Caco-2 (cell line): ENCODE measurements at regions not wholly inside any gene's neighbourhood (a gene's known extent, or its start where the extent isn't known, plus 50 kb on each side); places are given as distances from the start of the nearest gene placed in this dataset.

Experiments
- BruUV-seq: library from RNA; stranded (reverse); fragments of 400-500 nt; replicated peaks from 2 replicates; lab custom pipeline; 2021; lab: Mats Ljungman, UMichigan
- CTCF ChIA-PET: fragments of 300-600 bp; sonication (Branson Sonifier 250); formaldehyde crosslinking; loops from one replicate; lab custom pipeline; 2022; ENCODE audit warnings: antibody characterized with exemption; lab: Charles Lee
- POLR2A ChIA-PET: fragments of 300-600 bp; sonication (Branson Sonifier 250); formaldehyde crosslinking; loops from one replicate; lab custom pipeline; 2022; ENCODE audit warnings: antibody characterized with exemption; lab: Charles Lee
- DNase-seq, 2 experiments: peaks; one replicate each; pipeline versions ENCODE4 v3.0.0 to v3.0.0-alpha.2; 2020 to 2022
- H3K27me3 ChIP-seq: replicated peaks from 2 replicates; pipeline ENCODE4 v1.6.0; 2011; ENCODE audit warnings: low read length; ENCODE audit not compliant: control insufficient read depth, insufficient read depth
- H3K36me3 ChIP-seq: 2 replicates; pipeline ENCODE4 v1.5.1; 2011; ENCODE audit warnings: low read length; ENCODE audit not compliant: control insufficient read depth, insufficient read depth
- H3K4me1 ChIP-seq: fragments of 250-450 bp; sonication (Bioruptor Pico); 2 replicates; pipeline ENCODE4 v1.5.1; 2020; ENCODE audit warnings: mild to moderate bottlenecking
- H3K4me3 ChIP-seq: 2 replicates; pipeline ENCODE4 v1.5.1; 2011; ENCODE audit warnings: low read depth, mild to moderate bottlenecking, control low read depth, low read length
- H3K9me3 ChIP-seq: fragments of 250-450 bp; sonication (Bioruptor Pico); 2 replicates; pipeline ENCODE4 v1.5.1; 2020; ENCODE audit warnings: mild to moderate bottlenecking, moderate library complexity
- H3K27ac Mint-ChIP-seq: one replicate; pipeline ENCODE4 v1.8.0; 2022; ENCODE audit warnings: mixed read lengths; ENCODE audit not compliant: unreplicated experiment
- H3K27me3 Mint-ChIP-seq: one replicate; pipeline ENCODE4 v1.8.0; 2022; ENCODE audit warnings: mixed read lengths; ENCODE audit not compliant: insufficient read depth, unreplicated experiment
- H3K36me3 Mint-ChIP-seq: one replicate; pipeline ENCODE4 v1.8.0; 2022; ENCODE audit warnings: mild to moderate bottlenecking, mixed read lengths; ENCODE audit not compliant: insufficient read depth, unreplicated experiment
- H3K4me1 Mint-ChIP-seq: one replicate; pipeline ENCODE4 v1.8.0; 2022; ENCODE audit warnings: low read depth, mixed read lengths; ENCODE audit not compliant: unreplicated experiment
- H3K4me3 Mint-ChIP-seq: one replicate; pipeline ENCODE4 v1.8.0; 2022; ENCODE audit warnings: mild to moderate bottlenecking, moderate library complexity, mixed read lengths; ENCODE audit not compliant: unreplicated experiment
- H3K9me3 Mint-ChIP-seq: one replicate; pipeline ENCODE4 v1.8.0; 2022; ENCODE audit warnings: mixed read lengths; ENCODE audit not compliant: unreplicated experiment
- CTCF ChIP-seq, 2 experiments: fragments of 200-600 bp in 1 of 2; IDR thresholded peaks; 1 replicate in 1 of 2; 2 replicates in 1 of 2; pipeline versions ENCODE4 v1.5.1 to v1.8.0; 2011 to 2022; ENCODE audit warnings: antibody characterized with exemption in 1 of 2, control low read depth in 1 of 2, inconsistent platforms in 1 of 2, low read depth in 1 of 2, low read length in 1 of 2, mild to moderate bottlenecking in 1 of 2, moderate library complexity in 1 of 2; ENCODE audit not compliant: insufficient read depth in 1 of 2, severe bottlenecking in 1 of 2, unreplicated experiment in 1 of 2
- intact Hi-C: fragments of 100-400 bp; cut with micrococcal nuclease; formaldehyde crosslinking; loops from one replicate; pipeline ENCODE4 v1.10.0; 2022; ENCODE audit not compliant: unreplicated experiment

- Histone ChIP-seq H3K27me3 (no peaks in the 10 kb centered on the region), H3K9me3 (no peaks in the 10 kb centered on the region), H3K4me3 (no peak overlapping the region), H3K4me1 (no peaks in the 10 kb centered on the region), H3K36me3 (no peaks in the 10 kb centered on the region)
- CTCF ChIA-PET = no interaction called here
- no peaks in the 10 kb centered on the region for H3K4me1 Mint-ChIP-seq
- BruUV-seq = no TSS peak
- H3K27ac Mint-ChIP-seq = no peak overlapping the region
- POLR2A ChIA-PET = interaction anchor here (0.5 kb wide), 1 partner anchor 153 kb away, joined by 3 read pairs; no protein-coding TSS in a partner anchor
- no peaks in the 10 kb centered on the region for H3K36me3 Mint-ChIP-seq
- peaks cover 6% of the 10 kb centered on the region for H3K27me3 Mint-ChIP-seq
- no peak for TF ChIP-seq CTCF (IDR thresholded peaks at IDR 0.05; ENCODE audit: insufficient read depth in 1 of 2, low read depth in 1 of 2, low read length in 1 of 2, severe bottlenecking in 1 of 2, unreplicated experiment in 1 of 2)
- intact Hi-C loops = loop anchor here (5.0 to 10.0 kb wide), 2 partner anchors 33 to 76 kb away; no protein-coding TSS in a partner anchor
- no peak overlapping the region for H3K4me3 Mint-ChIP-seq
- DNase-seq = no peak
- H3K9me3 Mint-ChIP-seq = no peaks in the 10 kb centered on the region
Observed at GRCh38 chr9:38278931-38279679, 113.4 kb upstream of the ALDH1B1 start.

- CTCF ChIA-PET = no interaction called here
- no peak for TF ChIP-seq CTCF (IDR thresholded peaks at IDR 0.05; ENCODE audit: insufficient read depth in 1 of 2, low read depth in 1 of 2, low read length in 1 of 2, severe bottlenecking in 1 of 2, unreplicated experiment in 1 of 2)
- POLR2A ChIA-PET = no interaction called here
- no peaks in the 10 kb centered on the region for H3K9me3 Mint-ChIP-seq
- H3K36me3 ChIP-seq = no peaks in the 10 kb centered on the region
- H3K4me3 ChIP-seq = no peak overlapping the region
- H3K27me3 ChIP-seq = no peaks in the 10 kb centered on the region
- no peaks in the 10 kb centered on the region for H3K4me1 ChIP-seq
- no peak overlapping the region for H3K4me3 Mint-ChIP-seq
- intact Hi-C loops = loop anchor here (5.0 to 10.0 kb wide), 2 partner anchors 34 to 76 kb away; no protein-coding TSS in a partner anchor
- H3K4me1 Mint-ChIP-seq = no peaks in the 10 kb centered on the region
- no TSS peak for BruUV-seq
- no peak for DNase-seq
- no peaks in the 10 kb centered on the region for H3K9me3 ChIP-seq
- no peaks in the 10 kb centered on the region for H3K36me3 Mint-ChIP-seq
- peaks cover 6% of the 10 kb centered on the region for H3K27me3 Mint-ChIP-seq
- no peak overlapping the region for H3K27ac Mint-ChIP-seq
Observed at GRCh38 chr9:38278457-38278856, 114.0 kb upstream of the ALDH1B1 start.

- no peak for TF ChIP-seq CTCF (IDR thresholded peaks at IDR 0.05; ENCODE audit: insufficient read depth in 1 of 2, low read depth in 1 of 2, low read length in 1 of 2, severe bottlenecking in 1 of 2, unreplicated experiment in 1 of 2)
- no peaks in the 10 kb centered on the region for H3K36me3 ChIP-seq
- no TSS peak for BruUV-seq
- ChIA-PET CTCF (no interaction called here), POLR2A (no interaction called here)
- Mint-ChIP-seq H3K4me3 (no peak overlapping the region), H3K27me3 (peaks cover 11% of the 10 kb centered on the region), H3K27ac (no peak overlapping the region), H3K4me1 (no peaks in the 10 kb centered on the region), H3K9me3 (no peaks in the 10 kb centered on the region), H3K36me3 (no peaks in the 10 kb centered on the region)
- H3K4me3 ChIP-seq = no peak overlapping the region
- H3K27me3 ChIP-seq = no peaks in the 10 kb centered on the region
- H3K4me1 ChIP-seq = no peaks in the 10 kb centered on the region
- intact Hi-C loops = loop anchor here (5.0 to 10.0 kb wide), 2 partner anchors 35 to 77 kb away; no protein-coding TSS in a partner anchor
- H3K9me3 ChIP-seq = no peaks in the 10 kb centered on the region
- no peak for DNase-seq
Observed at GRCh38 chr9:38277601-38278200, 114.8 kb upstream of the ALDH1B1 start.
